Cardiac fibroblast (primary cell): ENCODE measurements at regions not wholly inside any gene's neighbourhood (a gene's known extent, or its start where the extent isn't known, plus 50 kb on each side); places are given as distances from the start of the nearest gene placed in this dataset.

Source experiments
- DNase-seq, 2 donors: peaks; one replicate each; pipeline versions ENCODE4 v3.0.0 to v3.0.0-alpha.2; 2010; ENCODE audit warnings: low read depth in 2 of 2
- H3K4me3 ChIP-seq, 2 donors: replicated peaks in 1 of 2; 1 replicate in 1 of 2; 2 replicates in 1 of 2; pipeline ENCODE4 v1.5.1; 2011; ENCODE audit warnings: low read depth in 2 of 2, low read length in 2 of 2, mild to moderate bottlenecking in 2 of 2, moderate library complexity in 1 of 2
- TF ChIP-seq, protein P1 (sequence below): IDR thresholded peaks from one replicate; pipeline ENCODE4 v1.5.1; 2011; ENCODE audit warnings: low read depth, mild to moderate bottlenecking, low read length, inconsistent platforms

DNA sequence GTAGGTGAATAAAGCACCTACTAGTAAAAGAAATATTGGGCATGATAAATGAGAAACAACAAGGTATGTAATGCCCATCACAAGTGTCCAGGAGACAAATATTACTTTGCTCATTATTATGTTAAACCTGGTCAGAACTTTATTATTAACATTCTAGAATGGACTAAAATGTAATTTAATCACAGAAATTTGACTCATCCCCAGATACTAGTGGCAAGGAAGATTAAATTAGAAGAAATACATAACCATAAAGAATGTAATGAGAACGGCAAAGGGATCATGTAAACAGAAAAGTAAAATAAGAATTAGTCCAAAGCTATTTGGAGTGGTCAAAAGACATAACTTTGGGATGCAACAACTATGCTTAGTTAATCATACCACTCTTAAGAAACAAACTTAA lies 71.2 kb upstream of the STAC start:
- no peak for DNase-seq
- TF ChIP-seq, protein P1, sequence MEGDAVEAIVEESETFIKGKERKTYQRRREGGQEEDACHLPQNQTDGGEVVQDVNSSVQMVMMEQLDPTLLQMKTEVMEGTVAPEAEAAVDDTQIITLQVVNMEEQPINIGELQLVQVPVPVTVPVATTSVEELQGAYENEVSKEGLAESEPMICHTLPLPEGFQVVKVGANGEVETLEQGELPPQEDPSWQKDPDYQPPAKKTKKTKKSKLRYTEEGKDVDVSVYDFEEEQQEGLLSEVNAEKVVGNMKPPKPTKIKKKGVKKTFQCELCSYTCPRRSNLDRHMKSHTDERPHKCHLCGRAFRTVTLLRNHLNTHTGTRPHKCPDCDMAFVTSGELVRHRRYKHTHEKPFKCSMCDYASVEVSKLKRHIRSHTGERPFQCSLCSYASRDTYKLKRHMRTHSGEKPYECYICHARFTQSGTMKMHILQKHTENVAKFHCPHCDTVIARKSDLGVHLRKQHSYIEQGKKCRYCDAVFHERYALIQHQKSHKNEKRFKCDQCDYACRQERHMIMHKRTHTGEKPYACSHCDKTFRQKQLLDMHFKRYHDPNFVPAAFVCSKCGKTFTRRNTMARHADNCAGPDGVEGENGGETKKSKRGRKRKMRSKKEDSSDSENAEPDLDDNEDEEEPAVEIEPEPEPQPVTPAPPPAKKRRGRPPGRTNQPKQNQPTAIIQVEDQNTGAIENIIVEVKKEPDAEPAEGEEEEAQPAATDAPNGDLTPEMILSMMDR, result no peak
- H3K4me3 ChIP-seq, result no peak overlapping the region

DNA sequence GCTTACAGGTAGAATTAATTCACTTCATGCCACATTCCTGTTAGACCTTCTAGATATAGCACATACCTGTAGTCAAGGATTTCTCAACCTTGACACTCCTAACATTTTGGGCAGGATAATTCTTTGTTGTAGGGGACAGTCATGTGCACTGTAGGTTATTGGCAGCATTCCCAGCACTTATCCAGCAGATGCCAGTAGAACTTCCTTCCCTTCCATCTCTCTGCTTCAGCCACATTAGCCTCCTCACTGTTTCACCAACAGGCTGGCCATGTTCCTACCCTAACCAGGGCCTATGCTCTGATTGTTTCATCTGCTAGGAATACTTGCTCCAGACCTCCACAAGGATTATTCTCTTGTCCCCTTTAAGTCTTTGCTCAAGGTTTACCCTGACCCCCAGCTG lies 68.0 kb upstream of the STAC start:
- no peak overlapping the region for H3K4me3 ChIP-seq
- peak in 1 of 2 donors; percentile 5 for DNase-seq
- TF ChIP-seq, protein P1, result no peak

DNA sequence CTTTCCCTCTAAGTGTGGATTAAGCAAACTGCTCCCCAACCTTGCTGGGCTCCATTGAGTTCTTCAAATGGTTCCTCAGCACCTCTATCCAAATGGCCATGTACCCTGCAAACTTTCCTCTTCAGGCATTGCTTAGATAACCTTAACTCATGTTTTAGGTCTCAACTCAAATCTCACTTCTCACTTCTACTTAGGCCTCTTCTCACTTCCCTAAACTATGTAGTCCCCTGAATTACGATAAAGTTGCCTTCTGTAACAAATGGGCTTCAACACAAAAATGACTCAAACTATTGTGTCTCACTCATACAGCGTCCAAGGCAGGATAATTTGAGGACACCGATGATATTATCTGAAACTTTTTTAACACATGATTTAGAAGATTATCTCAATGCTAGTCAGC lies 62.4 kb upstream of the STAC start:
- DNase-seq, result no peak
- no peak overlapping the region for H3K4me3 ChIP-seq
- TF ChIP-seq, protein P1, result no peak

DNA sequence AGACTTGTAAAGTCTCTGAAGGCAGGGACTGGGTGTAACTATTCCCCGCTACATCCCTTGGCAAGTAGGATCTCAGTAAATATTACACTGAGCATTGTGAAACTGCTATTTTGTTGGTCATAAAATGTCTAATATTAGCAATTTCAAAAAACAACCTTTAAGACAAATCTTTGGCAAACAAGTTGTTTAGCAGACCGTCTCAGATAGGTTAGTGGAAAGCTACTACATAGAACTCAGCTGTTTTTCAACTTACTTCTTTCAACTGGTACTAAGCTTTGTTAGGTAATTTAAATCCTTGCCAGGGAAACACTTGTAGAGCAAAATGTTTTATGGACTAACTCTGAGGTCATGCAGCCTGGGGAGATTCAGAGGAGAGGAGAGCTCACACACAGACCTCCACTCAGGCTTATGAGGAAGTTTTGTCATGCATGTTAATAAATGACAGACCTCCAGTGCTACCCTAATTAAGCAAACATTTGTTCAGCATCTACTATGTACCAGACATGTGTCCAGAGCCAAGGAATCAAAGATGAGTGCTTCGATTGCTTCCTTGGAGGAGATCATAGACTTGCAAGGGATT lies 61.6 kb upstream of the STAC start:
- no peak for DNase-seq
- H3K4me3 ChIP-seq, result no peak overlapping the region
- TF ChIP-seq, protein P1, result no peak

DNA sequence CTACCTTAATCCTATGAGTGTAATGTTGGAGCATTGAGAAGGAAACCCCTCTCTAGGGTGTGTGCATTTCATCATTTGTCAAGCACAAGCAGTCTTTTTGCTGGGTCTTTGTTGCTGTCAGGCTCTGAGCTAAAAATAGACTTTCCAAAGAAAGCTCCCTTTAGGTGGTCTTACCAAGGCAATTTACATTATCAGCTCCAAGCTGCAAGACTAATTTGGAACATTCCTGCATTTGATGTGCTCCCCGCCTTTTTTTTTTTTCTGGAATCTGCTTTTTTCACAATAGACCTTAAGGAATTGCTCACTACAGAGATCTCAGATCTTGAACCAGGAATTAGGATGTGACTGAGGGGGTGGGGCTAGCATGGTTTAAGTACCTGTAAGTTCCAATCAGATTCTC lies 60.6 kb upstream of the STAC start:
- DNase-seq, result no peak
- no peak overlapping the region for H3K4me3 ChIP-seq
- TF ChIP-seq, protein P1, result no peak
